NCI-H1092 (cell line): ENCODE measurements at regions not wholly inside any gene's neighbourhood (a gene's known extent, or its start where the extent isn't known, plus 50 kb on each side); places are given as distances from the start of the nearest gene placed in this dataset.
"Not testable (repeated sequence)": the region's sequence is repeated elsewhere in the genome, so short reads cannot be mapped to it uniquely, and the experiment has no call there.

Experiments used
- DNase-seq: peaks from one replicate; lab custom pipeline; 2025; lab: John Stamatoyannopoulos, UW

GRCh38 chr3:22383285-22383684 is 632.3 kb upstream of the ZNF385D start:
- DNase-seq = no peak

GRCh38 chr3:22386107-22386506 is 635.1 kb upstream of the ZNF385D start:
- DNase-seq = no peak

GRCh38 chr3:22392286-22392685 is 641.3 kb upstream of the ZNF385D start:
- DNase-seq = no peak

- no peak for DNase-seq
These were observed 641.8 kb upstream of the ZNF385D start for GRCh38 chr3:22392859-22393258.

- DNase-seq = no peak
These were observed 648.6 kb upstream of the ZNF385D start for GRCh38 chr3:22399566-22399965.

GRCh38 chr3:22401499-22401898 is 650.5 kb upstream of the ZNF385D start:
- DNase-seq = no peak

- DNase-seq = no peak
These were observed 663.2 kb upstream of the ZNF385D start for GRCh38 chr3:22414239-22414638.

- not testable (repeated sequence) for DNase-seq
These were observed 665.9 kb upstream of the ZNF385D start for GRCh38 chr3:22416838-22417446.

GRCh38 chr3:22419261-22419660 is 668.3 kb upstream of the ZNF385D start:
- no peak for DNase-seq

GRCh38 chr3:22421589-22421988 is 670.6 kb upstream of the ZNF385D start:
- DNase-seq = no peak

- no peak for DNase-seq
These were observed 680.3 kb upstream of the ZNF385D start for GRCh38 chr3:22431334-22431733.

- no peak for DNase-seq
These were observed 688.6 kb upstream of the ZNF385D start for GRCh38 chr3:22439626-22440025.

- no peak for DNase-seq
These were observed 690.7 kb upstream of the ZNF385D start for GRCh38 chr3:22441711-22442110.

- no peak for DNase-seq
These were observed 692.7 kb upstream of the ZNF385D start for GRCh38 chr3:22443571-22444233.

- DNase-seq = not testable (repeated sequence)
These were observed 694.3 kb upstream of the ZNF385D start for GRCh38 chr3:22445336-22445735.

GRCh38 chr3:22450786-22451400 is 699.9 kb upstream of the ZNF385D start:
- DNase-seq = no peak

GRCh38 chr3:22451501-22451900 is 700.5 kb upstream of the ZNF385D start:
- DNase-seq = no peak

- DNase-seq = no peak
These were observed 703.0 kb upstream of the ZNF385D start for GRCh38 chr3:22453906-22454535.

GRCh38 chr3:22469995-22470394 is 719.0 kb upstream of the ZNF385D start:
- no peak for DNase-seq

- no peak for DNase-seq
These were observed 720.5 kb upstream of the ZNF385D start for GRCh38 chr3:22471557-22471956.

- no peak for DNase-seq
These were observed 723.9 kb upstream of the ZNF385D start for GRCh38 chr3:22474706-22475445.

- no peak for DNase-seq
These were observed 724.7 kb upstream of the ZNF385D start for GRCh38 chr3:22475665-22476240.
